HEK293 (cell line): ENCODE measurements at regions not wholly inside any gene's neighbourhood (a gene's known extent, or its start where the extent isn't known, plus 50 kb on each side); places are given as distances from the start of the nearest gene placed in this dataset.

Source experiments
- KLF10 ChIP-seq: fragments of 450-650 bp; IDR thresholded peaks from 2 replicates; pipeline ENCODE4 v1.5.1; 2018; ENCODE audit warnings: missing biosample characterization, mild to moderate bottlenecking, missing genetic modification characterization
- KLF9 ChIP-seq: fragments of 450-650 bp; formaldehyde crosslinking; IDR thresholded peaks from 2 replicates; pipeline ENCODE4 v1.5.1; 2016; ENCODE audit warnings: missing biosample characterization, missing genetic modification characterization, low read depth
- ZBTB7A ChIP-seq: fragments of 450-650 bp; formaldehyde crosslinking; IDR thresholded peaks from 2 replicates; pipeline ENCODE4 v1.5.1; 2016; ENCODE audit warnings: low read depth, missing biosample characterization, missing genetic modification characterization
- ZNF184 ChIP-seq: fragments of 450-650 bp; IDR thresholded peaks from 2 replicates; pipeline ENCODE4 v1.5.1; 2018; ENCODE audit warnings: missing biosample characterization, mild to moderate bottlenecking, missing genetic modification characterization
- ZNF560 ChIP-seq: fragments of 450-650 bp; formaldehyde crosslinking; IDR thresholded peaks from 2 replicates; pipeline ENCODE4 v1.5.1; 2017; ENCODE audit warnings: missing biosample characterization, missing genetic modification characterization, borderline replicate concordance
- ZNF768 ChIP-seq: fragments of 450-650 bp; formaldehyde crosslinking; IDR thresholded peaks from 2 replicates; pipeline ENCODE4 v1.5.1; 2018; ENCODE audit warnings: missing biosample characterization, mild to moderate bottlenecking, missing genetic modification characterization
- ZNF830 ChIP-seq: fragments of 450-650 bp; IDR thresholded peaks from 2 replicates; pipeline ENCODE4 v1.5.0; 2018; ENCODE audit warnings: missing biosample characterization, missing genetic modification characterization, low read depth, mild to moderate bottlenecking, moderate library complexity
- TF ChIP-seq, protein P1 (sequence below): fragments of 450-650 bp; formaldehyde crosslinking; IDR thresholded peaks from 2 replicates; pipeline ENCODE4 v1.5.1; 2016; ENCODE audit warnings: missing biosample characterization, missing genetic modification characterization
- TF ChIP-seq, protein P2 (sequence below): fragments of 450-650 bp; formaldehyde crosslinking; IDR thresholded peaks from 2 replicates; pipeline ENCODE4 v1.5.1; 2016; ENCODE audit warnings: missing biosample characterization, missing genetic modification characterization
- TF ChIP-seq, protein P3 (sequence below): fragments of 450-650 bp; formaldehyde crosslinking; IDR thresholded peaks from 2 replicates; pipeline ENCODE4 v1.5.1; 2016; ENCODE audit warnings: missing biosample characterization, missing genetic modification characterization

GRCh38 chr5:89878140-89879132 lies 531.1 kb downstream of the CETN3 start:
- TF ChIP-seq, protein P1, sequence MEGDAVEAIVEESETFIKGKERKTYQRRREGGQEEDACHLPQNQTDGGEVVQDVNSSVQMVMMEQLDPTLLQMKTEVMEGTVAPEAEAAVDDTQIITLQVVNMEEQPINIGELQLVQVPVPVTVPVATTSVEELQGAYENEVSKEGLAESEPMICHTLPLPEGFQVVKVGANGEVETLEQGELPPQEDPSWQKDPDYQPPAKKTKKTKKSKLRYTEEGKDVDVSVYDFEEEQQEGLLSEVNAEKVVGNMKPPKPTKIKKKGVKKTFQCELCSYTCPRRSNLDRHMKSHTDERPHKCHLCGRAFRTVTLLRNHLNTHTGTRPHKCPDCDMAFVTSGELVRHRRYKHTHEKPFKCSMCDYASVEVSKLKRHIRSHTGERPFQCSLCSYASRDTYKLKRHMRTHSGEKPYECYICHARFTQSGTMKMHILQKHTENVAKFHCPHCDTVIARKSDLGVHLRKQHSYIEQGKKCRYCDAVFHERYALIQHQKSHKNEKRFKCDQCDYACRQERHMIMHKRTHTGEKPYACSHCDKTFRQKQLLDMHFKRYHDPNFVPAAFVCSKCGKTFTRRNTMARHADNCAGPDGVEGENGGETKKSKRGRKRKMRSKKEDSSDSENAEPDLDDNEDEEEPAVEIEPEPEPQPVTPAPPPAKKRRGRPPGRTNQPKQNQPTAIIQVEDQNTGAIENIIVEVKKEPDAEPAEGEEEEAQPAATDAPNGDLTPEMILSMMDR (tag by site-specific recombination): no peak
- no peak for TF ChIP-seq ZNF184 (tag by site-specific recombination)
- no peak for TF ChIP-seq ZNF830 (tag by site-specific recombination)
- TF ChIP-seq, protein P2, sequence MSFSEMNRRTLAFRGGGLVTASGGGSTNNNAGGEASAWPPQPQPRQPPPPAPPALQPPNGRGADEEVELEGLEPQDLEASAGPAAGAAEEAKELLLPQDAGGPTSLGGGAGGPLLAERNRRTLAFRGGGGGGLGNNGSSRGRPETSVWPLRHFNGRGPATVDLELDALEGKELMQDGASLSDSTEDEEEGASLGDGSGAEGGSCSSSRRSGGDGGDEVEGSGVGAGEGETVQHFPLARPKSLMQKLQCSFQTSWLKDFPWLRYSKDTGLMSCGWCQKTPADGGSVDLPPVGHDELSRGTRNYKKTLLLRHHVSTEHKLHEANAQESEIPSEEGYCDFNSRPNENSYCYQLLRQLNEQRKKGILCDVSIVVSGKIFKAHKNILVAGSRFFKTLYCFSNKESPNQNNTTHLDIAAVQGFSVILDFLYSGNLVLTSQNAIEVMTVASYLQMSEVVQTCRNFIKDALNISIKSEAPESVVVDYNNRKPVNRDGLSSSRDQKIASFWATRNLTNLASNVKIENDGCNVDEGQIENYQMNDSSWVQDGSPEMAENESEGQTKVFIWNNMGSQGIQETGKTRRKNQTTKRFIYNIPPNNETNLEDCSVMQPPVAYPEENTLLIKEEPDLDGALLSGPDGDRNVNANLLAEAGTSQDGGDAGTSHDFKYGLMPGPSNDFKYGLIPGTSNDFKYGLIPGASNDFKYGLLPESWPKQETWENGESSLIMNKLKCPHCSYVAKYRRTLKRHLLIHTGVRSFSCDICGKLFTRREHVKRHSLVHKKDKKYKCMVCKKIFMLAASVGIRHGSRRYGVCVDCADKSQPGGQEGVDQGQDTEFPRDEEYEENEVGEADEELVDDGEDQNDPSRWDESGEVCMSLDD (tag by site-specific recombination): no peak
- TF ChIP-seq ZNF768: no peak
- no peak for TF ChIP-seq ZBTB7A (tag by site-specific recombination)
- TF ChIP-seq KLF10: no peak
- no peak for TF ChIP-seq KLF9 (tag by site-specific recombination)
- TF ChIP-seq, protein P3, sequence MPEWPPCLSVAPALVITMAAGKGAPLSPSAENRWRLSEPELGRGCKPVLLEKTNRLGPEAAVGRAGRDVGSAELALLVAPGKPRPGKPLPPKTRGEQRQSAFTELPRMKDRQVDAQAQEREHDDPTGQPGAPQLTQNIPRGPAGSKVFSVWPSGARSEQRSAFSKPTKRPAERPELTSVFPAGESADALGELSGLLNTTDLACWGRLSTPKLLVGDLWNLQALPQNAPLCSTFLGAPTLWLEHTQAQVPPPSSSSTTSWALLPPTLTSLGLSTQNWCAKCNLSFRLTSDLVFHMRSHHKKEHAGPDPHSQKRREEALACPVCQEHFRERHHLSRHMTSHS (tag by site-specific recombination): no peak
- TF ChIP-seq ZNF560: no peak
